Activated T-cell treated with anti-CD3 and anti-CD28 coated beads, Interleukin-2, amount 50 U/mL, for 48 hours (primary cell): ENCODE measurements at regions not wholly inside any gene's neighbourhood (a gene's known extent, or its start where the extent isn't known, plus 50 kb on each side); places are given as distances from the start of the nearest gene placed in this dataset.
"Not testable (repeated sequence)": the region's sequence is repeated elsewhere in the genome, so short reads cannot be mapped to it uniquely, and the experiment has no call there.

ENCODE experiments used
- DNase-seq, 2 experiments: peaks; one replicate each; pipeline ENCODE4 v3.0.0-alpha.2; 2020

DNA sequence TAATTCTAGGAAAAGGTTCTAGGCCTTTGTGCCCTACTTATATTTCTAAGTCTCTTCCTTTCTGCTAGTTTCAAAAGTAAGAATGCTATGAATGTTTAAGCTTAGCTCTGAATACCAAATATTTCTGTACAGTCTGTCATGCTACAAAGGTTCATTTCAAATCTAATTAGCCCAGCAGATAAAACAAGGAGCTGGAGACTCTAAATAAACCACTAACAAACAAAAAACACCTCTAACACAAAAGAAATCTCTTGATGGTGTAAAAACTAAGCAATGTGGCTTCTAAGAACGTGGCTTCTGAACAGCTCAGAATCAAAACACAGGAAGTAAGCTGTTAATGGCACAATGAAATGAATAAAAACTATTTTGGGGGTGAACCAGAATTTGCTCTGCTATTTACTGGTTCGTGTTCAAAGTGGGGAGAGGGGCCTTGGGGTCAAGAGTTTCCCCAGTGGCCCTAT, 198.3 kb downstream of the BCAS1 start:
- no peak for DNase-seq

DNA sequence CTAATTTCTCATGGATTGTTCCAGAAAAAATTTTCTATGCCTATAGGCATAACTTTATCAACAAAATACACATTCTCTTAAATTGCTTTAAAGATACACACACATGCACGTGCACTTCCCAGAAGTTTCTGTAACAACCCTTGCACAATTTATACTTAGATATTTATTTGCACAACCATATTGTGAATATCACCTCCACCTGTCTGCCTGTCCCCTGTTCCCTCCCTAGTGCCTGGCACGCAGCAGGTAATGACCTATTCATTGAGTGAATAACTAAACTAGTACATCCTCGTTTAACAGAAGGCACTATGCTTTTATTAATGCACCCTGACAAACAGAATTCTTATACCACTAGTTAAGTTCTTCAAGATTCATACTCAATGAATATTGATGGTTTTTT, 198.9 kb downstream of the BCAS1 start:
- no peak for DNase-seq

DNA sequence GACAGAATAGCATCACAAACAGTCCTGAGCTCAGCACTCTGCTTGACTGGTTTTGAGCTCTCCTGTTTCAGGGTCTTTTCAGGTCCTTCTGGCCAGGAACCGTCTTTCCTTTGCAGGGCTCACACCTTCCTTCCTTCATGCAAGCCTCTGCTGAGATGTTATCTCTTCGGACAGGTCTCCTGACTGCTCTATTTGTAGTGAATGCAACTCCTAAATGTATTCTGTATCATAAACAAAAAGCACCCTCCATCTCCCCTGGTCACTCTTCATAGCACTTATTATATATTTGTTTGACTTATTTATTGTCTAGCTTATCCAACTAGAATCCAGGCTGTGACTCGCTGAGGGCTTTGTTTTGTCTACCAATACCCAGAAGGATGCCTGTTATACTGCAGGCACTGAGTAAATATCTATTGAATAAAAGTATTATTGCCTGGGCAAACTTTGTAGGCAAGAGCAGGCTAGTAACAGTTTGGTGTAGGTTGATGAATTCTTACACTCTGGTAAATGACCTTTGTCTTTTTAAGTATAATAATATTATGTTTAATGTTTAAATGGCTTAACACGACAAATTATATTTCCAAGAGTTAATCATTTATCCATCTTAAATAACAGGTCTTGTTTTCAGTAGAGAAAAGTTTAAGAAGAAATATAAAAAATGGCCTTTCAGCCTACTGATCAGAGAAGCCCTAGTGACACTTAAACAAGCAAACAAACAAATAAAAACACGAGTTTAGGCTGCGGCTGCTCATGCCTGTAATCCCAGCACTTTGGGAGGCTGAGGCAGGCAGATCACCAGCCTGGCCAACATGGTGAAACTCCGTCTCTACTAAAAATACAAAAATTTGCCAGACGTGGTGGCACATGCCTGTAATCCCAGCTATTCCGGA, 199.7 kb downstream of the BCAS1 start:
- DNase-seq: no peak

DNA sequence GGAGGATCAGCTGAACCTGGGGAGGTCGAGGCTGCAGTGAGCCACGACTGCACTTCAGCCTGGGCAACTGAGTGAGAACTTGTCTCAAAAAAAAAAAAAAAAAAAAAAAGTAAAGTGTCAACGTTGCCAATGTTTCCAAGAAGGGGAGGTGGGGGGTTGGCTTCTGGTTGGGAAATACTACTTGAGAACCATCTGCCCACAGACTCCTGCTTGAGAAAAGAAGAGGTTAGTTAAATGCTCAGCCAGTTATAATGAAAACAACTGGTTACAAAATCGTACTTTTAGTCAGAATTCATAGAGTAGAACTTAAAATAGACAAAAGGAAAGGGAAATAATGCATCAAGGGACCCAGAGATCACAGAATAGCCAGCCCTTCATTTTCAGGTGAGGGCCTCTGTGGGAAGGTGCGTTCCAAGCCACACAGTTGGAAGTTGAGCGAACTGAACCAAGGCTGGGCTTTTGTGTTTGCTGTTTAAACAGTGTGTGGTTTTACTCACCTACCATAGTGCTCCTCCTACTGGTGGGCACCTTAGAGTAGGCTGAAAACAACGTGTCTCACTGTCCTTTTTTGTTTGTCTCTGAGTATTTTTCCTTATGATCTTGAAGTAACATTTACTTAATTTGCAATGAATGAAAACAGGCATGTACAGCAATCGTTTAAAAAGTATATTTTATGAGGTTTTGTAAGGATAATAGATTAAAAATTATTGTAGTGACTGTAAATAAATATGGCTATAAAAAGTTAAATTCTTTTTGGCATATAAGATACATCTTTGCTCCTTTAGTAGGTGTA, 200.7 kb downstream of the BCAS1 start:
- DNase-seq: peak; percentile 78 to 82

DNA sequence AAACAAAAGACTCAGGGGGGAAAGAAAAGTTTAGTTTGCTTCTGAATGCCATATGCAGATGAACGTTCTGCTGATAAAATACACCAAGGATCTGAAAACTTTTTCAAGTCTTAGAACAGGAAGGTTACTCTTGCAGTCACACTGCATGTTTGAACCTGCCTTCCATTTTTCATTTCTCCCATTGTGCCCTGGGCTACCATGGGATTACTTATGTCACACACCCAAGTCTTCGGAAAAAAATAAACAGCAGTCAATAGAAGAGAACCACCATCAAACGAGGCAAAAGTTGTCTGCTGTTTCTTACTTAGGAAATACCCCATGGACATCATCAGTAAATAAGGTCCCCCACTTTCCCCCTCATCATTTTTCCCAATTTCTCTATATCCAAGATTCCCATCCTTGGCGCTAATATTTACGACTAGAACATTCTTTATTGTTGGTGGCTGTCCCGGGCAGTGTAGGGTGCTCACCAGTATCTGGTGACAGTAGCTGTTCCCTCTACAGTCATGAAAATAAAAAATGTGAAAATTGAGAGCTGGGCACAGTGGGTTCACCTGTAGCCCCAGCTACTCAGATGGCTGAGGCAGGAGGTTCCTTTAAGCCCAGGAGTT, 202.5 kb downstream of the BCAS1 start:
- no peak for DNase-seq

DNA sequence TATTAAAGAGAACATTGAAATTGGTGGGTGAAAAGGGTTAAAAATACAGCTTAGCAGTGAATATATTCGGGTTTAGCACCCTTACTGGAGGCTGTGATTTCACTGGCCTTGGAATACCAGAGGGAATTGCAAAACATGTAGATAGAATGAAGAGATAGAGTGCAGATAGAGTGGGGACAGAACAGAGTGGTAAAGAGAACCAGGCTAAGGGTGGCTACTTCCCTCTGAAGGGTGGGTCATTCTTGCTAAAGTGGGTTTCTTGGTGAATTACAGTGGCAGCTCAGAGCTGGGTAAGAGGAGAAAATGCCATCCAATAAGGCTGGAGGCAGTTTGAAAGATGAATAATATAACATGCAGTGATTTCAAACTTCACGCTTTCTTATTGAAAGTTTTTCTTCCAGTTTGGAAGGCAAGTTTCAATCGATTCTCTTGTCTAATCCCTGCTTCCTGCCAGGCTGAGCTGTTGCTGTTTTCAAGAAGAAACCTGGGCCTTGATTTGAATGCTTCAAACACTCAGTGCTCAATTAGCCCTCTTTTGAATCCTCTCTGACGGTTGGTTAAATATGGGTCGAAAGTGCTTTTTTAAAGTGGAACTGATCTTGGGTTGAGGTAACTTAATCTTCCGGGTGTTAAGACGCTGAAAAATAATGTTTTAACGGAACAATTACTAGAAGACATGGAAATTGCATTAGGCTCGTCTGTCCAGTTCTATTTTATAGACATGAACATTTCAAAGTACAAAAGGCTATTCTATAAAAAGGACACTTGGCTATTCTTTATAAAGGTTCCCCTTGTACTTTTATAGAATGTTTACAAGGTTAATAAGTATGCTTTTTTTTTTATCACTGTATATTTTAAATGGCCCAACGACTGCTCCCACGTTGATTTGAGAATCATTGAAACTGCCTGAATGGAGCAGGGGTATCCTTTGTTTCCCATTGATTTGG, 203.3 kb downstream of the BCAS1 start:
- no peak for DNase-seq

DNA sequence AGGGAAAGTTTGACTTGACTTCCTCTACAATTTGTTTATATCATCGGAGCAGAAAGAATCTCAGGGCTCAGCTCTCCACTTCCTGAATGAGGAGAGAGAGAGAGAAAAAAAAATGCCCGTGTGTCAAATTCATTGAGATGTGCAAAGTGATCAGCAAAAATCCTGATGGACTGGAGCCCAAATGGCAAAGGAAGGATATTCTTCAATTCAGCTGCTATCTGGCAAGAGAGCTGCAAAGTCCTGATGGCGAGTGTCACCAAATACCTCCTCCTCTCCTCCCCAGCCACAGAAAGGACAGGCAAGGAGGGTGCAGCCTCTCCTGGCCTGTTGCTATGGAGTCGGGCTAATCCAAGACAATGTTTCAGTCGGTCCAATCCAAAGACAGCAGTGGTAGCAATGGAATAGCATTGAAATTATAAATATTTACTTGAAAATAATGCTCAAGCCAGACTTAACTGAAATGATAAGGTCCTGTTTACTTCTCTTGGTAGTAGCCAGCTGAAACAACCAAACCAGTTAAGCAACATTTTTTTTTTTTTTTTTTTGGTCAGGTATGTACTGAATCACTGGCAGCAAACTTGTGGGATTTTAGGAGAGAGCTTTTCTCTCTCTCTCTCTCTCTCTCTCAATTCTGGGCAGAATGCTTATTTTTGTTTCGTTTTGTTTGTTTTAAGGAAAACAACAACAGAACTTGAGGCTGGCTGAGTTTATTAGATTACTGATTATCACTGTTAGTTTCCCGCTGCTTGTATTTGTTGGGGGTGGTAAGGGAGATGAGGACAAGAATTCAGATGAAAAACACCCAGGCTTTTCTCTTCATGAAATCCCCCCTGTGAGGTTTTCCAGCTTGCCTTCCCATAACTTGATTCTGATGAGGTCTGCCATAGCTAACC, 204.2 kb downstream of the BCAS1 start:
- no peak for DNase-seq

DNA sequence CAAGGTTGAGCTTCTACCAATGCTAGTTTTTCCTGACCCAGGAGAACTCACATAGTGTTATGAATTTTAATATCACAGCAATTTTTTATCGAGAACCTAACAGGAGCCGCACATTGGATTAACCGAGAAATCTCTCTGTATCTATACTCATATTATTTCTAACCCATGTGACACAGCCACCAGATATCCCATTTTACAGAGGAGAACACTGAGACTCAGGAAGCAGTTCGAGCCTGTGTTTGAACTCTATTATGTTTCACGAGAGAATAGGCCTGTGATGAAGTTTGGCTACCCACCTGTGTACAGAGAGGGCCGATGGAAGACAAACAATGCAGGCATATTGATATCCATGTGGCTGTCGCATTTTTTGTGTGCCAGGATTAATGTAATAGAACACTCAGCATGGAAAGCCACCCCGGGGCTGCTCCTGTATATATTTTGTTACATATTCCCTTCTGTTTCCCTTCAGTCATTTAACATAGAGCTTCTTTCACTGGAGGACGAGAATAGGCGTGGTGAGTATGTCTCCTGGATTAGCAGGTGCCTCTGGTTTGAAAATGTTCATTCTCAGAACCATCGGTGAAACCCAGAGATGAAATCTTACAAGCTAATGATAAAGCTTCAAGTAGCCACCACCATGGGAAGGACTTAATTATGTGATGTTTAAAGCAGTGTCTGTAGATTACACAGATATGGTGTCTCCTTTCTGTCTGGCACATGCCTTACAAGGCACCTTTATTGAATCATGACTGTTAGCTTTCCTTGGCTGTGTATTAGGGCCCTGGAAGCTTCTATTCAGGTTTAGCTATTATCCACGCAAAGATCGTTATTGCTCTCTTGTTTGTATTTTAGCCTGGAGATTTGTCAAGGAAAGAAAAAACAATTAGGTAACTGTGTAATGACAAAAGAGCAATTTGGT, 205.4 kb downstream of the BCAS1 start:
- not testable (repeated sequence) for DNase-seq

DNA sequence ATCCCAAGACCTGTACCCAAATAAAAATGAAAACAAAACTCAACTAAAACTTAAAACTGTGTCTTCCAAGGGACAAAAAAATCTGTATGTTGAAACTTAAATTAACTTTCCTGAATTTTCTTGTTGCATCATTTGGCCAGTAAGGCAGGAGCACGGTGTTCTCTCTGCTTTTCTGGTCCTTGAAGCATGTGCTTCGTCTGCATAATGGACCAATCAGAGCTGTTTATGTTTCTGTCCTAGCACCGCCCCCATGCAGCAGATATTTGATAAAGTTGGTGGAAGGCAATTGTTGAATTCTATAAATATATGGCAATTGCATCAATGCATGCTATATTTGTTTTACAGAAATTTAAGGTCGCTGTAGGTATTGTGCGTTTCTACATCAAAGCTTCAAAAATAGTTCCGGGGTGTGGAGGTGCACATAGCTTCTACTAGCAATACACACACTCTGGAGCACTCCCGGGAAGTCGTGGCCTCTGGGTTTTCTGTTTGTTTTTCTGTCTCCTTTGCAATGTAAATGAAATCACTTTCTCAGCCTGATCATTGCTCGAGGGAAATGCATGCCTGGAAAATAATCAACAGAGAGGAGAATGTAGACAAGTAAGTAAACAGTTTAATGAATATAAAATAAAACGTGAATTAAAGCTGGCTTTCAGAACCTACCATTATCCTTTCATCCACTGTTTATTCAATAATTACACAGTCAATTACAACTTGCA, 206.3 kb downstream of the BCAS1 start:
- DNase-seq: not testable (repeated sequence)

DNA sequence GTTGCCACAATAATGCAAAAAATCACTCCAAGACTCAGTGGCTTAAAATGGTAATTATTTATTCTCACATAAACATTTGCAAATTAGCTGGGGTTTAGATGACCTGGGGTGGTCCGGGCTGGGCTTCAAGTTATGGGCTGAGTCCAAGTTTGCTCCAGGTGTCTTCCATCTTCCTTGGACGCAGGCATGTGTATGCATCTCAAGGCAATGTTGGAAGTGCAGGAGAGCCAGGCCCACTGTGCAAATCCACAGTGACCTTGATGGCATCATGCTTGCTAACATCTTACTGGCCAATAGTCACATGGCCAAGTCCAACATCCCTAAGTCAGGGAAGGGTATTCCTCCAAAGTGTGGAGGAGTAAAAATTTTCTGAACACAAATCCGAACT, 206.9 kb downstream of the BCAS1 start:
- DNase-seq: not testable (repeated sequence)

DNA sequence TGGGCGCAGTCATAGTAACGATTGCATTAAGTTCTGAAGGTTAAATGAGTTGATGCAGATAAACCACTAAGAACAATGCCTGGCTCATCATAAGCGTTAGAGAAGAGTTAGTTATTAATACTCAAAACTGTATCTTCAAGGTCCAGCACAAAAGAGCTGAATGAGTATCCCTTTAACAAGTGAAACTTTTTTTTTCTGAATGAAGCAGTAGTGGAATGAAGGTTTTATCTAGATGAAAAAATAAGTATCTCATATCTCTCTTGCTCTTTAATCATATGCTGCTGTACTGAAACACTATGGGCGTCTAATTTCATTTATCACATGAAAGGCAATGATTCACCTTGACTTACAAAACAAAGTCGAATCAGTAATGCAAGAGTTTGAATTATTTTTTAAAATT, 207.4 kb downstream of the BCAS1 start:
- DNase-seq: not testable (repeated sequence)

DNA sequence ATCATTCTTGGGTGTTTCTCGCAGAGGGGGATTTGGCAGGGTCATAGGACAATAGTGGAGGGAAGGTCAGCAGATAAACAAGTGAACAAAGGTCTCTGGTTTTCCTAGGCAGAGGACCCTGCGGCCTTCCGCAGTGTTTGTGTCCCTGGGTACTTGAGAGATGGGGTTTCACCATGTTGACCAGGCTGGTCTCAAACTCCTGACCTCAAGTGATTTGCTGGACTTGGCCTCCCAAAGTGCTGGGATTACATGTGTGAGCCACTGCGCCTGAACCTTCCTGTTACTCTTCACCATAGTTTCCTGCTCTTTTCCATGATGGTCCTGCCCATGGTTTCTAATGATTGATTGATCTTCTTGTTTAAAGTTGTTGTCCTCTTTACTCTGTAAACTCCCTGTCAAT, 207.9 kb downstream of the BCAS1 start:
- DNase-seq: not testable (repeated sequence)

DNA sequence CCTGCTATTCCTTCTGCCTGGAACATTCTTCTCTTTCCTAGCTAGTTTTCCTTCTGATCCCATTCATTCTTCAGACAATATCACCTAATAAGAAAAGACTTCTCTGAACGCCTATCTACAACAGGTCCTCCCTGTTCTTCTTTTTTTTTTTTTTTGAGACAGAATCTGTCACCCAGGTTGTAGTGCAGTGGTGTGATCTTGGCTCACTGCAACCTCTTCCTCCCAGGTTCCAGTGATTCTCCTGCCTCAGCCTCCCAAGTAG, 208.3 kb downstream of the BCAS1 start:
- not testable (repeated sequence) for DNase-seq

DNA sequence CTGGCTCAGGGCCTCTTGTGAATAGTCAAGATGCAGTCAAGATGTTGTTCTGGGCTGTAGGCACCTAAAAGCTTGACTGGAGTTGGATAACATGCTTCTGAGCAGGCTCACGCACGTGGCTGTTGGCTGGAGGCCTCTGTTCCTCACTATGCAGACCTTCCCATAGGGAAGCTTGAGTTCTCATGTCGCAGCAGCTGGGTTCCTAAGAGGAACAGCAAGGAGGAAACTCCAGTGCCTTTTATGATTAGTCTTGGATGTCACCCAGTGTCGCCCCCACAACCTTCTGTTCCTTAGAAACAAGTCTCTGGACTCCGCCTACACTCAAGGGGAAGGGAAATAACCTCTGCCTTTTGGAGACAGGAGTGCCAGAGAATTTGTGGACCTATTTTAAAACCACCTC, 210.7 kb downstream of the BCAS1 start:
- no peak for DNase-seq

DNA sequence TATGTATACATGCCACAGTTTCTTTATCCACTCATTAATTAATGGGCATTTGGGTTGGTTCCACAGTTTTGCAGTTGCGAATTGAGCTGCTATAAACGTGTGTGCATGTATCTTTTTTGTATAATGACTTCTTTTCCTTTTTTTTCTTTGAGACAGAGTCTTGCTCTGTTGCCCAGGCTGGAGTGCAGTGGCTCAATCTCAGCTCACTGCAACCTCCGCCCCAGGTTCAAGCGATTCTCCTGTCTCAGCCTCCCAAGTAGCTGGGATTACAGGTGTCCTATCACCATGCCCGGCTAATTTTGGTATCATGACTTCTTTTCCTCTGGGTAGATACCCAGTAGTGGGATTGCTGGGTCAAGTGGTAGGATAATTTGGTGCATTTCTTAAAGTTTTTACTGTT, 211.4 kb downstream of the BCAS1 start:
- not testable (repeated sequence) for DNase-seq

DNA sequence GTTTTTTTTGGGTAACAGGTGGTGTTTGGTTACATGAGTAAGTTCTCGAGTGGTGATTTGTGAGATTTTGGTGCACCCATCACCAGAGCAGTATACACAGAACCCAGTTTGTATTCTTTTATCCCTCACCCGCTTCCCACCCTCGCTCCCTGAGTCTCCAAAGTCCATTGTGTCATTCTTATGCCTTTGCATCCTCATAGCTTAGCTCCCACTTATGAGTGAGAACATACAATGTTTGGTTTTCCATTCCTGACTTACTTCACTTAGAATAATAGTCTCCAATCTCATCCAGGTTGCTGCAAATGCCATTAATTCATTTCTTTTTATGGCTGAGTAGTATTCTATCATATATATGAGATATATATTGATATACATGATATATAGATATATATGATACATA, 211.9 kb downstream of the BCAS1 start:
- DNase-seq: not testable (repeated sequence)

DNA sequence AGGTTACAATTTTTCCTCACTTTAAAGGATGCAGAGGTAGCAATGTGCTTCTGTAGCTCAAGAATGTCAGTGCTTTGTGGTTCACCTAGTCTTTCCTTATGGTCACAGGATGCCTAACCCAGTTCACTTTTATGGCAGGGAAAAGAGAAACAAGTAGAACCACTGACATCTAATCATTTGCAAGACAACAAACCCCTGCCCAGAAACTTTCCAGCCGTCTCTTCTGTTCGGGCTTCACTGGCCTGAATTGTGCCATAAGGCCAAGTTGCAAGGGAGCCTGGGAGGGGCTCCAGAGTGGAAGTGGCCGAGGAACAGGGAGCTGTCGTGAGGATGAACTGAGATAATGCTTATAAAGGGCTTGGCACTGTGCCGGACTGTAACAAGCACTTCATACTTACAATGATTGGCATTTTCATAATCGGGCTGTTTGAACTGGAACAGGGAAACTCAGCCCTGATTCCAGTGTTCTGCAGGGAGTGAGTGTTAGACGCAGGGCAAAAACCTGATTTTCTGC, 212.6 kb downstream of the BCAS1 start:
- DNase-seq: no peak

DNA sequence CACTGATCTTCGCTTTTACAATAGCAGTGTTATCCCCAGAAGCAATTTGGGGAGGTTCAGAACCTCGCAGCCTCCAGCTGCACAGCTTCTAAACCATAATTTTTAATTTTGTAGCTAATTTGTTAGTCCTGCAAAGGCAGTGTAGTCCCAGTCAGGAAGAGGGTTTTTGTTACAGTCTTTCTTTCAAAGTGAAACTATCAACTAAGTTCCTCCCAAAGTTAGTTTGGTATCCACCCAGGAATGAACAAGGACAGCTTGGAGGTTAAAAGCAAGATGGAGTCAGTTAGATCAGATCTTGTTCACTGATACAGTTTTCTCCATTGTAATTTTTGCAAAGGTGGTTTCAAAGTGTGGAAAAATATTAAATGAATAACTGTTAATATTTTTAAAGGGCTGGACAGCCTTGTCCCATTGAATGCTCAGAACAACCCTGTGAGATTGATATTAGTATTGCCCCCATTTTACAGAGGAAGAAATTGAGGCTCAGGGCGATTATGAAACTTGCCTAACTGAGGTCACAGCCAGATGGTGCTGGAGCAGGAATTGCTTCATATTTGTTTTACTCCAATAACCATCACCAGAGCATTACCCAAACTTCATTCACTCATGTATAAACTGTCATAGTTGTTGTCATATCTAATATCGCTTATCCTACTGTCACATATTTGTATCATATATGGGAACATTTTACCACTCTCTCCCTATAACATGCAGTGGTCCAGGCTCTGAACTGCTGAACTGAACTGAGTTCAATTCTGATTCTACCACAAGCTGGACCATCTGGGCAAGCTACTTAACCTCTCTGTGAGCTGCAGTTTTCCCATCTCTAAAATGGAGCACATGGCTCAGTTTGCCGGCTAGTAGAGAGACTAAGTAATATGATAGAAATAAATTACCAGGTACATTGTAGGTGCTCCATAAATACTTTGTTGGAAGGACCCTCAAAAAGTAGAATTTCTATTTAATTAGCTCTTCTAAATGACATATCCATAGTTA, 213.8 kb downstream of the BCAS1 start:
- DNase-seq: no peak
